ENCODE measurements at regions not wholly inside any gene's neighbourhood (a gene's known extent, or its start where the extent isn't known, plus 50 kb on each side); places are given as distances from the start of the nearest gene placed in this dataset.

DNA sequence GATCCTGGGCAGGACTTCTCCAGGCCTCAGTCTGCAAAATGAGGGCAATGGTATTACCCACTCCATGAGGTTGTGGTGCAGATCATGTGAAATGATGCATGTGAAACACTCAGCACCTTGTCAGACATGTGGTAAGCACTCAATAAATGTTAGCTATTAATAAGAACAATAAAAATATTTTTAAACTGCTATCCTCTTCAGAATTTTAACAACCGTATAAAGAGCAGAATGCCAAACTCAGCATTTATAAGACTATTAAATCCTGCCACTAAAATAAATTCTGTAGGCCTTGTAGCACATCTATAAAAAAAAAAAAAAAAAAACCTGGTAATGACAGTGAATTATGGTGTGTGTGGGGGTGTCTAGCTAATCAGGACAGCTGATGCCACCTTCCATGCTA lies 213.9 kb upstream of the UMPS start (continued):
- TF ChIP-seq ZNF609 (CRISPR knock-in tag; IDR thresholded peaks at IDR 0.05; ENCODE audit: borderline replicate concordance) (no peak), SIN3B (IDR thresholded peaks at IDR 0.05; ENCODE audit: low read length) (no peak), SNRNP70 (IDR thresholded peaks at IDR 0.05; ENCODE audit: low read depth, low read length) (no peak), RAD21 (CRISPR knock-in tag; IDR thresholded peaks at IDR 0.05) (no peak), ZNF354B (CRISPR knock-in tag; IDR thresholded peaks at IDR 0.05) (no peak)

- H3K4me3 ChIP-seq (replicated peaks in 1 of 3; ENCODE audit: insufficient read depth in 1 of 3, low read depth in 2 of 3, low read length in 3 of 3): no peak overlapping the region
- TF ChIP-seq HNRNPK (IDR thresholded peaks at IDR 0.05; ENCODE audit: low read depth, low read length, poor library complexity, severe bottlenecking) (no peak), SP2 (CRISPR knock-in tag; IDR thresholded peaks at IDR 0.05) (no peak), ARNT (IDR thresholded peaks at IDR 0.05) (no peak), JUND (CRISPR knock-in tag; IDR thresholded peaks at IDR 0.05) (no peak), HNRNPUL1 (IDR thresholded peaks at IDR 0.05; ENCODE audit: low read depth, low read length) (no peak), ZNF746 (CRISPR knock-in tag; IDR thresholded peaks at IDR 0.05) (no peak), SIN3B (IDR thresholded peaks at IDR 0.05; ENCODE audit: low read length) (no peak), RBM22 (optimal IDR thresholded peaks at IDR 0.05; ENCODE audit: low read length) (no peak), MAF1 (CRISPR knock-in tag; IDR thresholded peaks at IDR 0.05; ENCODE audit: borderline replicate concordance) (no peak), MED13 (CRISPR knock-in tag; IDR thresholded peaks at IDR 0.05) (no peak)
- TF ChIP-seq, protein P1, sequence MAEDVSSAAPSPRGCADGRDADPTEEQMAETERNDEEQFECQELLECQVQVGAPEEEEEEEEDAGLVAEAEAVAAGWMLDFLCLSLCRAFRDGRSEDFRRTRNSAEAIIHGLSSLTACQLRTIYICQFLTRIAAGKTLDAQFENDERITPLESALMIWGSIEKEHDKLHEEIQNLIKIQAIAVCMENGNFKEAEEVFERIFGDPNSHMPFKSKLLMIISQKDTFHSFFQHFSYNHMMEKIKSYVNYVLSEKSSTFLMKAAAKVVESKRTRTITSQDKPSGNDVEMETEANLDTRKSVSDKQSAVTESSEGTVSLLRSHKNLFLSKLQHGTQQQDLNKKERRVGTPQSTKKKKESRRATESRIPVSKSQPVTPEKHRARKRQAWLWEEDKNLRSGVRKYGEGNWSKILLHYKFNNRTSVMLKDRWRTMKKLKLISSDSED (CRISPR knock-in tag; IDR thresholded peaks at IDR 0.05): no peak
- peaks cover 0 to 30% of the 10 kb centered on the region in 2 experiments for H3K27me3 ChIP-seq (ENCODE audit: control insufficient read depth in 1 of 2, insufficient read depth in 2 of 2, low read length in 2 of 2)
- peaks cover 29% of the 10 kb centered on the region for H3K4me1 ChIP-seq (ENCODE audit: insufficient read depth, low read length)
- no peak overlapping the region for H2AFZ ChIP-seq (ENCODE audit: low read length)
- CTCF ChIA-PET (ENCODE audit: low intra/inter-chr PET ratio, low total read pairs): no interaction called here
- no peak overlapping the region for H3K4me2 ChIP-seq (ENCODE audit: low read depth, low read length)
- no peaks in the 10 kb centered on the region for H3K9me3 ChIP-seq (ENCODE audit: low read length)
- POLR2A ChIA-PET: no interaction called here
- H3K79me2 ChIP-seq (ENCODE audit: insufficient read depth, low read length): no peaks in the 10 kb centered on the region
- H3K9ac ChIP-seq (ENCODE audit: insufficient read depth, low read depth, low read length): no peak overlapping the region
- in situ Hi-C loops (cut with HindIII; ENCODE audit: extremely low pct_ligation_motif_present, low pct_unique_long_range_greater_than_20kb): no loop called here
- ATAC-seq (no peak), DNase-seq (ENCODE audit: low spot score) (no peak), FAIRE-seq (no peak)
- H3K36me3 ChIP-seq (replicated peaks in 1 of 2; ENCODE audit: control insufficient read depth in 1 of 2, insufficient read depth in 2 of 2, low read length in 2 of 2): no peaks in the 10 kb centered on the region
- no peaks in the 10 kb centered on the region for H4K20me1 ChIP-seq (ENCODE audit: insufficient read depth, low read length)
- intact Hi-C loops (cut with micrococcal nuclease; ENCODE audit: unreplicated experiment): no loop called here
- BruUV-seq (replicated peaks): no TSS peak
- no peak overlapping the region for H3K27ac ChIP-seq (ENCODE audit: extremely low read length, insufficient read depth, low read length)
- WGBS (ENCODE audit: low lambda C conversion rate): 9% methylated on average over 2 of the region's 2 CpGs
Measured at GRCh38 chr3:124517306-124517705, 212.9 kb upstream of the UMPS start.

Measured in HepG2 (cell line).